HG03558 (cell line): ENCODE measurements at regions not wholly inside any gene's neighbourhood (a gene's known extent, or its start where the extent isn't known, plus 50 kb on each side); places are given as distances from the start of the nearest gene placed in this dataset.
"Not testable (repeated sequence)": the region's sequence is repeated elsewhere in the genome, so short reads cannot be mapped to it uniquely, and the experiment has no call there.

Experiments
- ATAC-seq: cut with Tn5 transposase; IDR thresholded peaks from one replicate; pipeline ENCODE4 v1.9.1; 2021; ENCODE audit warnings: moderate number of reproducible peaks; ENCODE audit not compliant: unreplicated experiment; ENCODE audit errors: extremely low read depth

GRCh38 chr3:168803536-168803935 is 707.8 kb upstream of the GOLIM4 start:
- no peak for ATAC-seq

GRCh38 chr3:168802766-168803165 is 707.0 kb upstream of the GOLIM4 start:
- no peak for ATAC-seq

- no peak for ATAC-seq
Observed at GRCh38 chr3:168801794-168802193, 706.1 kb upstream of the GOLIM4 start.

DNA sequence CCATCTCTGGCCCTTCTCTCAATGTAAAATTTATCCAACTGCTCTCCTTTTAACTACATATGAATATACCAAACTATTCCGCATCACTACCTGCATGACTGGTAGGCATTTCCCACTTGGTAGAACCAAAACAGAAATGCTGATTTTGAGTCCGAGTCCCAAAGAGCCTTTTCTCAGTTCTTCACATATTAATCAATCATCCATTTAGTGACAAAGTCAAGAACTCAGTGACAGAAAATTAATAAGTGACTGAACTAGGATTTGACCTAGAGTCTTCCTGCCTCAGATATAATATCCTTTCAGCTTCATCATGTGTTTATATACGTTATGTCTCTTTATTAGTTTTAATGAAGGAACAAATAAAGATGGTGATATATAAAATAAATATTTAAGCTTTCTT is 700.6 kb upstream of the GOLIM4 start:
- no peak for ATAC-seq

- no peak for ATAC-seq
Observed at GRCh38 chr3:168794427-168794826, 698.7 kb upstream of the GOLIM4 start.

DNA sequence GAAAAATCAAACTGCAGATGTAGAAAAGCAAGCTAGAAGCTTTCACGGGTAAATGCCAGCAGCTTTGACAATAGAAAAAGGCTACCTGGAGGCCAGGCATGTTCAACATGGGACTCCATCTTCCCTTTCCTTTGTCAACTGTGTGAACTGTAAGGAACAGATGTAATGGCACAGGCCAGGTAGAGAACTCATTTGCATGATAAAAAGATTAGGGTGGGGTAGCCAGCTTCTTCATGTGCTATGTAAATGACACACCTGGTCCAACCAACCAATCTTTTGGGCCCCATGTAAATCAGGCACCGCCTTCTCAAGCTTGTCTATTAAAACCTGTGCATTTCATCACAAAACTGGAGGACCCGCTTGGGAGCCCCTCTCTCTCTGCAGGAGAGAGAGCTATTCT is 686.5 kb upstream of the GOLIM4 start:
- ATAC-seq = no peak

DNA sequence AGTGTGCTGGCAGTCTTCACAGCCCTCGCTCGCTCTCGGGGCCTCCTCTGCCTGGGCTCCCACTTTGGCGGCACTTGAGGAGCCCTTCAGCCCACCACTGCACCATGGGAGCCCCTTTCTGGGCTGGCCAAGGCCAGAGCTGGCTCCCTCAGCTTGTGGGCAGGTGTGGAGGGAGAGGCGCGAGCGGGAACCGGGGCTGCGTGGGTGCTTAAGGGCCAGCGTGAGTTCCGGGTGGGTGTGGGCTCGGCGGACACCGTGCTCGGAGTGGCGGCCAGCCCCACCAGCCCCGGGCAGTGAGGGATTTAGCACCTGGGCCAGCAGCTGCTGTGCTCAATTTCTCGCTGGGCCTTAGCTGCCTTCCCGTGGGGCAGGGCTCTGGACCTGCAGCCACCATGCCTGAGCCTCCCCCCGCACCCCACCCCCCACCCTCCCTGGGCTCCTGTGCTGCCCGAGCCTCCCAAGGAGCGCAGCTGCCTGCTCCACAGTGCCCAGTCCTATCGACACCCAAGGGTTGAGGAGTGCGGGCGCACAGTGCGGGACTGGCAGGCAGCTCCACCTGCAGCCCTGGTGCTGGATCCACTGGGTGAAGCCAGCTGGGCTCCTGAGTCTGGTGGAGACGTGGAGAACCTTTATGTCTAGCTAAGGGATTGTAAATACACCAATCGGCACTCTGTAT is 684.4 kb upstream of the GOLIM4 start:
- not testable (repeated sequence) for ATAC-seq

DNA sequence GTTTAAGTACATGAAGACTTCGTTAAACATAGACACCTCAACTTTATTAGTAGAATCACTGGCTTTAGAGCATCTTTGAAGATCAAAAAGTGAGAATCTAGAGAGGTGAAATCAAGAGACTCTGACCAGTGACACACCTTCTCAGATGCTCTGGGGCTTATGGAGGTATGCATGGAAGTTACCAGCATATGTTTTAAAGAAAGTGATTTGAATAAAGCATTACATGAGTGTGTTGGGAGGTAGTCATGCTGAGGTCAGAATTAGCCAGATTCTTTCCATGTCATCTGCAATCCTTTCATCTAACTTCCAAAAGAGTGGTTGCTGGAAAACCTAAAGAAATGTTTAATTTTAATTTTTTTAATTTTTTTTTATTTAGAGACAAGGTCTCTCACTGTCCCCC is 658.0 kb upstream of the GOLIM4 start:
- ATAC-seq = no peak

DNA sequence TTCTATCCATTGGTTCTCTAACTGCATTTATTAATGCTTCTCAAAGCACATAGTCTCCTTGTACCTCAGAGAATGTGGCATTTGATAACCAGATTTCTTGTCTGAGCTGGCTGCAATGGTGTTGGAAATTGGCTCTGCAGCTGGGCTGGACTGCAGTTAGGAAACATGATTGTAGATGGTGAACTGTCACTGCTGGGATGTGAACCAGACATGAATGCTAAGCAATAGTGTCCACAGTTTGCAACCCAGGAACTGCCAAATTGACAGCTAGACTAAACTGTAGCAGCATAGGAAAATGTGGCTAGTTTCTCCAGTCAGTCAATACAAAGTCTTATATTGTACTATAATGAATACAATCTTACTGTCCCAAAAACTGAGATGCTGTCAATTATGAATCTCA is 656.6 kb upstream of the GOLIM4 start:
- ATAC-seq = no peak

GRCh38 chr3:168747697-168748096 is 652.0 kb upstream of the GOLIM4 start:
- ATAC-seq = no peak

GRCh38 chr3:168738527-168739325 is 643.0 kb upstream of the GOLIM4 start:
- ATAC-seq = no peak

DNA sequence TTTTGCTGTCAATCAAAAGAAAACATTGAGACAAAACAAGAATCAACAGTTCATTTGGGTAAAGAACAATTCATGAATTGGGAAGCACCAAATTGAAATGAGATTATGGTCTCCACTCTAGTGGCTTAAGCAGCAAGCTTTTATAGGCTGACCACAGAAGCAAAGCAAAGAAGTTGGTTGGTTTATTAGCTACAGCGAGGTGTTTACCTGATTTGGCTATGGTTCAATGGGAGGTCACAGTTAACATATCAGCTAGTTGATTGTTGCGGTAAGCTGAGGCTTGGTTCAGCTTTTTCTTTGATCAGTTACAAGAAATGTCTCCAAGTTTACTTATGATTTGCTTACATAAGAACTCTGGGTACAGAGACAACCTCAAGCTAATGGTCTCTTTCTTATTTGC is 640.5 kb upstream of the GOLIM4 start:
- ATAC-seq = no peak

DNA sequence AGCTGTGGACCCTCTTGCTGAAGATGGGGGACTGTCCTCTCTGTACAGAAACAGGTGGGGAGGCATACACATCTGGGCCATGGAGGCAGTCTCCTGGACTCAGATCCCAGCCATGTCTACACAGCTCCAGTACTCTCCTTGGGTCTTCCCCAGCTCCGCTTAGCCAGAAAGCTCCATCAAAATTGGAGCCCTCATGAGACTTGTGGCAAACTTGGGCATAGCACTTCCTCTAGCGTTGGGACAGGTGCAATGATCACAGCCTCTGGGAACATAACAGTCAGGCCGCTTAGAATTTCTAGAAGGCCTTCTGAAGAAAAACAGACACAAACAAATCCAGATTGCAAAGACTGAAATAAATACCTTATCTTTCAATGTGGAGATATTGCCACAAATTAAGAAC is 634.3 kb upstream of the GOLIM4 start:
- ATAC-seq = no peak

DNA sequence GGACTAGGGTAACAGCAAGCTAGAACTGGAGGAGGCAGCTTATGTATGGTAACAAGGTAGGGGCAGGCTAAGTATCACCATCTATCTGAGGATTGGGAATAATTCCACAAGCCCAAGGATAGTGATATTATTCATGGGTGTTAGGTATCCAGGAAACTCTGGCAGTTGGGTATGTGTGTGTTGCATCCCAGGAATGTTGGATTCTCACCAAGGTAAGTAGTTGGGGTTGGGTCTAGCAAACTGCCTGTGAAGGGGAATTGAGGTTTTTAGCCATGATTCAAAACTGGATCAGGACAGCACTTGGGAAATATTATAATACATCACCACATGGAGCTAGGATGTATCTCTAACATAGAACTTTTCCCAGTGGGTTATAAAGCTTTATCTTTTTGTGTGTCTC is 626.4 kb upstream of the GOLIM4 start:
- ATAC-seq = no peak

- ATAC-seq = peak; percentile 96
Observed at GRCh38 chr3:168714609-168715240, 619.0 kb upstream of the GOLIM4 start.

- no peak for ATAC-seq
Observed at GRCh38 chr3:168709073-168709472, 613.3 kb upstream of the GOLIM4 start.

GRCh38 chr3:168707900-168708299 is 612.2 kb upstream of the GOLIM4 start:
- no peak for ATAC-seq

DNA sequence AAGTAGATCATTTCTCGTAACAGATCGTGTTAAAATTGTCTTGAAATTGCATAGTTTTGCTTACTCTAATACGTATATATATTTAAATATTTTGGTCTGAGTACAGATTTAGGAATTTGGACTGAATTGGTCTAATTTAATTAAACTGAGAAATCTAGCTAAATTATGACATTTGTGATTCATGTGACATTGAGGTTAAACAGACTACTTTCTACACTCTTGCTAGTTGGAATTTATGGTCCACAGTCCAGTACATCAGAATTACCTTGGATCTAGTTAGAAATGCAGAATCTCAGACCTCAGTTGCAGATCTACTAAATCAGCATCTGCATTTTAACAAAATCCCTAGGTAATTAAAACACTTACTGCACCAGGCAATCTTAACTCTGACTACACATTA is 609.7 kb upstream of the GOLIM4 start:
- ATAC-seq = no peak

GRCh38 chr3:168696051-168696450 is 600.3 kb upstream of the GOLIM4 start:
- no peak for ATAC-seq

- no peak for ATAC-seq
Observed at GRCh38 chr3:168693870-168694269, 598.1 kb upstream of the GOLIM4 start.

GRCh38 chr3:168688267-168688666 is 592.5 kb upstream of the GOLIM4 start:
- ATAC-seq = no peak
